ENCODE measurements at regions not wholly inside any gene's neighbourhood (a gene's known extent, or its start where the extent isn't known, plus 50 kb on each side); places are given as distances from the start of the nearest gene placed in this dataset.

DNA sequence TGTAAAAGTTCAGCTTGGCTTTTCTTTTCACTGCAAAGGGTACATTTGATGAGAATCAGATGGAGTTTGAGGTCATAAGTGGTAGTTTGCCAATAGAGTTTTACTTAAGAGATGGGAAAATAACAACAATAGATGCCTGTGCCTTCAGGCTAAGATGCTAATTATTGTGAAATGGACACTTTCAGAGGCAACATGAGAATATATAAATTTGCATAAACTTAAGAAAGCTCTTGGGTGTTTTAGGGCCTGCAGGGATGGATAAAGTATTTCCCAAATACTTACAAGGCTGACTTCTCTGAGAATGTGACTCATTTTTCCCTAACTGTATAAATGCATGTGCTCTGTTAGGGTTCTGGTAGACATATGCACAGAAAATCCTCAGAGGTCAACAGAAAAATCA, 200.3 kb upstream of the SVIL start:
- no peak for TF ChIP-seq CTCF (IDR thresholded peaks at IDR 0.05 in 2 of 3, conservative IDR thresholded peaks at IDR 0.05 in 1 of 3; ENCODE audit: control insufficient read depth in 2 of 3, extremely low read depth in 1 of 3, insufficient read depth in 1 of 3, low read depth in 3 of 3, low read length in 3 of 3)
- no peak for TF ChIP-seq POLR2AphosphoS5 (IDR thresholded peaks at IDR 0.05; ENCODE audit: low read length)
- no peak for TF ChIP-seq SUZ12 (IDR thresholded peaks at IDR 0.05; ENCODE audit: unreplicated experiment)
- no peak for TF ChIP-seq EED (IDR thresholded peaks at IDR 0.05; ENCODE audit: low read depth)
- no peak for TF ChIP-seq POU2F2 (IDR thresholded peaks at IDR 0.05; ENCODE audit: borderline replicate concordance, low read depth, low read length)
- no peak for TF ChIP-seq REST (IDR thresholded peaks at IDR 0.05; ENCODE audit: low read depth, low read length)
- no peak for TF ChIP-seq CHD1 (IDR thresholded peaks at IDR 0.05; ENCODE audit: low read depth, low read length)
- no peak for TF ChIP-seq SREBF1 (IDR thresholded peaks at IDR 0.05; ENCODE audit: low read length)
- TF ChIP-seq EGR1 (IDR thresholded peaks at IDR 0.05; ENCODE audit: borderline replicate concordance in 1 of 2, low read depth in 2 of 2, low read length in 2 of 2) = no peak
